ENCODE measurements at regions not wholly inside any gene's neighbourhood (a gene's known extent, or its start where the extent isn't known, plus 50 kb on each side); places are given as distances from the start of the nearest gene placed in this dataset.

DNA sequence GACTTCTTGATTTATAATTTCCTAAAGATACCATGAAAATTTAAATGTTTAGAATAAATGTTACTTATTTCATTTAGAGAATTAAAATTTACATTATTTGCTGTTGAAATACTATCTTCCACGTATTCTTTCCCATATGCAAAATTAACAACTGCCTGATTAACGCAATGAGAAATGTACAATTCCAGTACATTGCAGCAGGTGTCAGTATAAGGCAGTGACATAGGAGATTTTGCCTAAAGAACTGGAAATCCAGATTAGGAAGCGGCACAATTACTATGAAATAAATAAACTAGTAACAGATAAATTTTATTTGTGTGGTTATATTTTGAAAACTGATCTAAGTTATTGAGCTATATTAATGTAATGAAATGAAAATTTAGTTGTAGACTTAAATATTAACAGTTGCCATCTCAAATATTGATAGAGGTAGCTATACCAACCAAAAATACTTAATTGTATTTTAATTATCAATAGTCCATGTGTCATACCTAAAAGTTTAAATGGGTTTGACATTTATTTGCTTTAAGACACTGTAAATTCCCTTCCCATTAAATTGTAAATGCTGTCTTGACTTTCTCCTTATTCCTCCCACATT lies 300.2 kb downstream of the UTRN start:
- Mint-ChIP-seq H3K27ac (ENCODE audit: unreplicated experiment) (no peak overlapping the region), H3K27me3 (ENCODE audit: insufficient read depth, unreplicated experiment) (no peaks in the 10 kb centered on the region), H3K4me1 (ENCODE audit: low read depth, unreplicated experiment) (peaks cover 16% of the 10 kb centered on the region), H3K9me3 (ENCODE audit: unreplicated experiment) (no peaks in the 10 kb centered on the region), H3K36me3 (ENCODE audit: insufficient read depth, unreplicated experiment) (peaks cover 41% of the 10 kb centered on the region), H3K4me3 (ENCODE audit: unreplicated experiment) (no peak overlapping the region)
- TF ChIP-seq CTCF (IDR thresholded peaks at IDR 0.05; ENCODE audit: insufficient read depth in 1 of 2, low read depth in 1 of 2, low read length in 1 of 2, severe bottlenecking in 1 of 2, unreplicated experiment in 1 of 2): peak; percentile 55 to 59
- peak in 1 of 2 experiments; percentile 32 for DNase-seq
- H3K4me3 ChIP-seq (ENCODE audit: low read depth, low read length): no peak overlapping the region
- ChIA-PET CTCF (interaction anchor here (0.9 kb wide), 1 partner anchor 194 kb away, joined by 5 read pairs; no protein-coding TSS in a partner anchor), POLR2A (no interaction called here)
- H3K4me1 ChIP-seq: no peaks in the 10 kb centered on the region
- BruUV-seq (replicated peaks): no TSS peak
- no peaks in the 10 kb centered on the region for H3K9me3 ChIP-seq
- no peaks in the 10 kb centered on the region for H3K36me3 ChIP-seq (ENCODE audit: control insufficient read depth, insufficient read depth, low read length)
- no peaks in the 10 kb centered on the region for H3K27me3 ChIP-seq (replicated peaks; ENCODE audit: control insufficient read depth, insufficient read depth, low read length)
- intact Hi-C loops (cut with micrococcal nuclease; ENCODE audit: unreplicated experiment): loop anchor here (1.0 to 10.0 kb wide), 6 partner anchors 76 to 1049 kb away; no protein-coding TSS in a partner anchor

GRCh38 chr6:144586986-144587385 lies 301.9 kb downstream of the UTRN start:
- TF ChIP-seq CTCF (IDR thresholded peaks at IDR 0.05; ENCODE audit: insufficient read depth in 1 of 2, low read depth in 1 of 2, low read length in 1 of 2, severe bottlenecking in 1 of 2, unreplicated experiment in 1 of 2): no peak
- no peak overlapping the region for H3K4me3 Mint-ChIP-seq (ENCODE audit: unreplicated experiment)
- no TSS peak for BruUV-seq (replicated peaks)
- H3K36me3 ChIP-seq (ENCODE audit: control insufficient read depth, insufficient read depth, low read length): no peaks in the 10 kb centered on the region
- H3K9me3 ChIP-seq: no peaks in the 10 kb centered on the region
- ChIA-PET POLR2A (no interaction called here), CTCF (no interaction called here)
- H3K27me3 Mint-ChIP-seq (ENCODE audit: insufficient read depth, unreplicated experiment): no peaks in the 10 kb centered on the region
- H3K27me3 ChIP-seq (replicated peaks; ENCODE audit: control insufficient read depth, insufficient read depth, low read length): no peaks in the 10 kb centered on the region
- no peak overlapping the region for H3K4me3 ChIP-seq (ENCODE audit: low read depth, low read length)
- peaks cover 41% of the 10 kb centered on the region for H3K36me3 Mint-ChIP-seq (ENCODE audit: insufficient read depth, unreplicated experiment)
- intact Hi-C loops (cut with micrococcal nuclease; ENCODE audit: unreplicated experiment): loop anchor here (5.0 to 10.0 kb wide), 3 partner anchors 125 to 1048 kb away; no protein-coding TSS in a partner anchor
- no peaks in the 10 kb centered on the region for H3K9me3 Mint-ChIP-seq (ENCODE audit: unreplicated experiment)
- H3K4me1 ChIP-seq: no peaks in the 10 kb centered on the region
- peaks cover 11% of the 10 kb centered on the region for H3K4me1 Mint-ChIP-seq (ENCODE audit: low read depth, unreplicated experiment)
- DNase-seq: no peak
- no peak overlapping the region for H3K27ac Mint-ChIP-seq (ENCODE audit: unreplicated experiment)

DNA sequence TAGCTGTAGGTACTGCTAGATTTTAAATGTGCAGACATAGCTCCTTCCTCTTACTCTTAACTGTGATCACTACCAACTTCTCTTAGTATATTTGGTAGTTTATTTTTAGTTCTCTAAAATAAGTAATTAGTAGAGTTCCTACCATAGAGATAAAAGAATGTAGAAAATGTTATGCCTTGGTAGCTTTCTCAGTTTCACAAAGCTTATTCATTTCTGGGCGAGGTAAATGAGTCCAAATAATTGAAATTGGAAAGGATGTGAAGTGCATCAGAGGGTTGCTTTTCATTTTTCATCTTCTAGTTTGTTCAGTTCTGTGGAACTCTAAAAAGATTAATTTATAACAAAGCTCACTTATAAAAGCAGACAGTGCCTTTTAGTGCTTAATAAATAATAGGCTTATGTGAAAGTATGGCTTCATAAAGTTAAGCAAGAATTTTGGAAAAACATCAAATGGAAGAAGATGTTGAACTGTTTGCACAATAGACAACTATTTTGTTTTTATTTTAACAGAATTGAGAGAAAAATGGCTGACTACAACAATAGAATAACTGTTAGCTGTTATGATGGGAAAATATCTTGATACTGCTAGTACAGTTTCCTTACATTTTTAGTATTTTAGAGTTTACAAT lies 303.7 kb downstream of the UTRN start:
- no peak overlapping the region for H3K4me3 ChIP-seq (ENCODE audit: low read depth, low read length)
- Mint-ChIP-seq H3K9me3 (ENCODE audit: unreplicated experiment) (no peaks in the 10 kb centered on the region), H3K4me1 (ENCODE audit: low read depth, unreplicated experiment) (no peaks in the 10 kb centered on the region), H3K27me3 (ENCODE audit: insufficient read depth, unreplicated experiment) (no peaks in the 10 kb centered on the region), H3K27ac (ENCODE audit: unreplicated experiment) (no peak overlapping the region), H3K36me3 (ENCODE audit: insufficient read depth, unreplicated experiment) (peaks cover 40% of the 10 kb centered on the region), H3K4me3 (ENCODE audit: unreplicated experiment) (no peak overlapping the region)
- no peaks in the 10 kb centered on the region for H3K27me3 ChIP-seq (replicated peaks; ENCODE audit: control insufficient read depth, insufficient read depth, low read length)
- CTCF ChIA-PET: no interaction called here
- no peaks in the 10 kb centered on the region for H3K9me3 ChIP-seq
- peaks cover 1% of the 10 kb centered on the region; the same call in 1 of the 2 replicates for H3K36me3 ChIP-seq (ENCODE audit: control insufficient read depth, insufficient read depth, low read length)
- intact Hi-C loops (cut with micrococcal nuclease; ENCODE audit: unreplicated experiment): loop anchor here (5.0 to 10.0 kb wide), 3 partner anchors 123 to 1046 kb away; no protein-coding TSS in a partner anchor
- no peak for DNase-seq
- no TSS peak for BruUV-seq (replicated peaks)
- TF ChIP-seq CTCF (IDR thresholded peaks at IDR 0.05; ENCODE audit: insufficient read depth in 1 of 2, low read depth in 1 of 2, low read length in 1 of 2, severe bottlenecking in 1 of 2, unreplicated experiment in 1 of 2): no peak
- H3K4me1 ChIP-seq: no peaks in the 10 kb centered on the region
- POLR2A ChIA-PET: no interaction called here
